OCI-LY1 (cell line): ENCODE measurements at regions not wholly inside any gene's neighbourhood (a gene's known extent, or its start where the extent isn't known, plus 50 kb on each side); places are given as distances from the start of the nearest gene placed in this dataset.

Experiments
- H2AFZ ChIP-seq: fragments of 200-600 bp; sonication (generic), shearing (Covaris generic); 2 replicates; pipeline ENCODE4 v1.6.0; 2014; ENCODE audit warnings: antibody characterized with exemption, mild to moderate bottlenecking, low read length
- H3F3A ChIP-seq: fragments of 200-600 bp; sonication (generic), shearing (Covaris generic); 2 replicates; pipeline ENCODE4 v1.6.0; 2014; ENCODE audit warnings: mild to moderate bottlenecking, antibody characterized with exemption, low read length, moderate library complexity; ENCODE audit not compliant: insufficient read depth
- H3K27ac ChIP-seq: fragments of 200-600 bp; sonication (generic); 2 replicates; pipeline ENCODE4 v1.5.1; 2014; ENCODE audit warnings: low read length, mixed run types, mild to moderate bottlenecking, low read depth; ENCODE audit not compliant: poor library complexity, severe bottlenecking
- H3K27me3 ChIP-seq: fragments of 200-600 bp; sonication (generic); 2 replicates; pipeline ENCODE4 v1.6.0; 2014; ENCODE audit warnings: antibody characterized with exemption, mild to moderate bottlenecking, low read length, moderate library complexity; ENCODE audit not compliant: insufficient read depth
- H3K36me3 ChIP-seq: fragments of 200-600 bp; sonication (generic); 2 replicates; pipeline ENCODE4 v1.6.1; 2014; ENCODE audit warnings: mild to moderate bottlenecking, antibody characterized with exemption, low read length, moderate library complexity, mixed read lengths; ENCODE audit not compliant: insufficient read depth
- H3K4me1 ChIP-seq: fragments of 200-600 bp; sonication (generic); 2 replicates; pipeline ENCODE4 v1.5.1; 2014; ENCODE audit warnings: mild to moderate bottlenecking, low read length, moderate library complexity; ENCODE audit not compliant: insufficient read depth, severe bottlenecking
- H3K4me2 ChIP-seq: fragments of 200-600 bp; sonication (generic), shearing (Covaris generic); 2 replicates; pipeline ENCODE4 v1.6.1; 2014; ENCODE audit warnings: low read length
- H3K4me3 ChIP-seq: fragments of 200-600 bp; sonication (generic); 2 replicates; pipeline ENCODE4 v1.5.1; 2014; ENCODE audit warnings: low read length, low read depth, mild to moderate bottlenecking, mixed read lengths; ENCODE audit not compliant: poor library complexity, severe bottlenecking
- H3K79me2 ChIP-seq: fragments of 200-600 bp; shearing (Covaris generic); 2 replicates; pipeline ENCODE4 v1.6.1; 2016; ENCODE audit warnings: mixed run types, low read length, mixed read lengths; ENCODE audit not compliant: insufficient read depth
- H3K9ac ChIP-seq: fragments of 200-600 bp; sonication (generic), shearing (Covaris generic); 2 replicates; pipeline ENCODE4 v1.6.1; 2014; ENCODE audit warnings: mild to moderate bottlenecking, low read length, mixed read lengths
- H3K9me2 ChIP-seq: fragments of 200-600 bp; sonication (generic), shearing (Covaris generic); 2 replicates; pipeline ENCODE4 v1.6.1; 2014; ENCODE audit warnings: low read depth, mild to moderate bottlenecking, low read length, mixed read lengths
- H3K9me3 ChIP-seq: fragments of 200-600 bp; shearing (Covaris generic); 2 replicates; pipeline ENCODE4 v1.6.1; 2014; ENCODE audit warnings: low read length, mixed read lengths
- H4K20me1 ChIP-seq: fragments of 200-600 bp; sonication (generic), shearing (Covaris generic); 2 replicates; pipeline ENCODE4 v1.6.0; 2016; ENCODE audit warnings: mild to moderate bottlenecking, low read length; ENCODE audit not compliant: insufficient read depth
- EZH2 ChIP-seq: fragments of 200-600 bp; sonication (generic), shearing (Covaris generic); IDR thresholded peaks from 2 replicates; pipeline ENCODE4 v1.8.0; 2017; ENCODE audit warnings: borderline replicate concordance, mixed run types, mild to moderate bottlenecking, antibody characterized with exemption, low read length, moderate library complexity, mixed read lengths
- TF ChIP-seq, protein P1 (sequence below): fragments of 200-600 bp; sonication (generic), shearing (Covaris generic); IDR thresholded peaks from 2 replicates; pipeline ENCODE4 v1.5.1; 2017; ENCODE audit warnings: mild to moderate bottlenecking, antibody characterized with exemption, low read length, moderate library complexity, mixed read lengths

DNA sequence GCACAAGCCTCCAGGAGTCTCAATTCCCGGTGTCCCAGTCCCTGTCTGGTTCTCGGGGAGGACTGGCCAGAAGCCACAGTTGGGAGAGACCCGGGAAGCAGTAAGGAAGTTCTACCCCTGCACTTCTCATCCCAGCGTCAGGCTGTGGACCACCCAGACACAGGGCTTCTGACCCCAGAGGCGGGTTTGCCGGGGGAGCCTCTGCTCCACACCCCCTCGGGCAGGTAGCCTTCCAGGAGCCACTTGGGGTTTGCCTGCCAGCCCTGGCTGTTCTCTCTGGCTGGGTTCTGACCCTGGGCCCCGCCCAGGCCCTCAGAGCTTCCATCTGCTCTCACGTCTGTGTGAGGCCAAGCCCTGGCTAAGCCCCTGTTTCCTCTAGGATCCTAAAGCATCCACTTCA lies 94.4 kb upstream of the GPC1 start:
- Histone ChIP-seq H3K27ac (no peak overlapping the region), H3F3A (no peaks in the 10 kb centered on the region), H3K36me3 (no peaks in the 10 kb centered on the region), H3K9ac (no peak overlapping the region), H3K79me2 (no peaks in the 10 kb centered on the region), H3K9me2 (no peaks in the 10 kb centered on the region), H3K27me3 (no peaks in the 10 kb centered on the region; the same call in 1 of the 2 replicates), H3K4me3 (no peak overlapping the region), H4K20me1 (no peaks in the 10 kb centered on the region), H3K9me3 (no peaks in the 10 kb centered on the region; the same call in 1 of the 2 replicates), H3K4me1 (no peaks in the 10 kb centered on the region), H2AFZ (no peak overlapping the region), H3K4me2 (no peak overlapping the region)
- no peak for TF ChIP-seq EZH2
- TF ChIP-seq, protein P1, sequence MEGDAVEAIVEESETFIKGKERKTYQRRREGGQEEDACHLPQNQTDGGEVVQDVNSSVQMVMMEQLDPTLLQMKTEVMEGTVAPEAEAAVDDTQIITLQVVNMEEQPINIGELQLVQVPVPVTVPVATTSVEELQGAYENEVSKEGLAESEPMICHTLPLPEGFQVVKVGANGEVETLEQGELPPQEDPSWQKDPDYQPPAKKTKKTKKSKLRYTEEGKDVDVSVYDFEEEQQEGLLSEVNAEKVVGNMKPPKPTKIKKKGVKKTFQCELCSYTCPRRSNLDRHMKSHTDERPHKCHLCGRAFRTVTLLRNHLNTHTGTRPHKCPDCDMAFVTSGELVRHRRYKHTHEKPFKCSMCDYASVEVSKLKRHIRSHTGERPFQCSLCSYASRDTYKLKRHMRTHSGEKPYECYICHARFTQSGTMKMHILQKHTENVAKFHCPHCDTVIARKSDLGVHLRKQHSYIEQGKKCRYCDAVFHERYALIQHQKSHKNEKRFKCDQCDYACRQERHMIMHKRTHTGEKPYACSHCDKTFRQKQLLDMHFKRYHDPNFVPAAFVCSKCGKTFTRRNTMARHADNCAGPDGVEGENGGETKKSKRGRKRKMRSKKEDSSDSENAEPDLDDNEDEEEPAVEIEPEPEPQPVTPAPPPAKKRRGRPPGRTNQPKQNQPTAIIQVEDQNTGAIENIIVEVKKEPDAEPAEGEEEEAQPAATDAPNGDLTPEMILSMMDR = no peak

DNA sequence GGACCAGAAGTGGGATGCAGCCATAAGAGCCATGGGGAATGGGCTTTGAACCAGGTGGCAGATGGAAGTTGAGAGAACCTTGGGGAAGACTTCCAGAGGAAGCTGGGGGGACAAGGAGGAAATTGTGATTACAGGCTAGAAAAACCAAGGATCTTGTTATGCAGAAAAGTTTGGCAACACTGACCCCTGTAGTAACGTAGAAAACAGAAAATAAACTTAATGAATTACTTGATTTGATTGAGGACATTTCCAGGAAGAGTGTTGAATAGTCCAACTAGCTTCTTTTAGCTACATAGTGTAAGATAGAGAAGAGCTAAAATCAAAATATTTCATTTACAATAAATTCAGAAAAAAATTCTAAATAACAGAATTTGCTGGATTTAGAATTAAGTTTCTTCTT lies 91.9 kb upstream of the GPC1 start:
- H3K36me3 ChIP-seq = no peaks in the 10 kb centered on the region
- H3K4me1 ChIP-seq = no peaks in the 10 kb centered on the region
- H3K27ac ChIP-seq = no peak overlapping the region

DNA sequence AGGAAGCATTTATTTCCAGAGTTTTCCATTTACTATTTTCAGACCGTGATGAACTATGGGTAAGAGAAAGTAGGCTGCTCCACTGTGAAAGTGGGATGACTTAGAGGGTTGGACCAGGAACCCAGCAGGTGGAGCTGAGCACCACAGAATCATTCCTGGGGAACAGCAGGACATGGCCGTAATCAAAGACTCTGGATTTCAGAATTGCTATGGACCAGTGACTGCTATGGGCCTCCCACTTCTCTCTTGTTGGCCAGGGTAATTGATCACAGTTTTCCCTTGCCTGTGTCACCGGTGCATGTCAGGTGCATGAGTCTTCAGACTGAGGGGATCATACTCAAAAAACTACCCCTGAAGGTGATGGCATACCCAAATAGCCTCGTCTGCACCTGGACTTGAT lies 90.6 kb upstream of the GPC1 start:
- H3K36me3 ChIP-seq = no peaks in the 10 kb centered on the region
- H3K4me2 ChIP-seq = no peak overlapping the region
- no peaks in the 10 kb centered on the region; the same call in 1 of the 2 replicates for H3K9me3 ChIP-seq
- H3K9ac ChIP-seq = no peak overlapping the region
- no peaks in the 10 kb centered on the region for H3F3A ChIP-seq
- H3K79me2 ChIP-seq = no peaks in the 10 kb centered on the region
- no peak overlapping the region for H3K27ac ChIP-seq
- H3K4me1 ChIP-seq = no peaks in the 10 kb centered on the region
- H3K9me2 ChIP-seq = no peaks in the 10 kb centered on the region
- no peak overlapping the region for H2AFZ ChIP-seq
- no peak overlapping the region for H3K4me3 ChIP-seq
- H3K27me3 ChIP-seq = no peaks in the 10 kb centered on the region
- no peaks in the 10 kb centered on the region for H4K20me1 ChIP-seq
- TF ChIP-seq, protein P1 = no peak
- TF ChIP-seq EZH2 = no peak

More for the DNA sequence above, 91.9 kb upstream of the GPC1 start:
- no peak overlapping the region for H2AFZ ChIP-seq
- H3K9me2 ChIP-seq = no peaks in the 10 kb centered on the region
- no peaks in the 10 kb centered on the region for H3K79me2 ChIP-seq
- no peak overlapping the region for H3K4me3 ChIP-seq
- no peaks in the 10 kb centered on the region for H3F3A ChIP-seq
- H3K9me3 ChIP-seq = no peaks in the 10 kb centered on the region; the same call in 1 of the 2 replicates
- H3K9ac ChIP-seq = no peak overlapping the region
- H3K4me2 ChIP-seq = no peak overlapping the region
- H3K27me3 ChIP-seq = no peaks in the 10 kb centered on the region
- H4K20me1 ChIP-seq = no peaks in the 10 kb centered on the region
- TF ChIP-seq, protein P1 = no peak
- TF ChIP-seq EZH2 = no peak
